ENCODE measurements at regions not wholly inside any gene's neighbourhood (a gene's known extent, or its start where the extent isn't known, plus 50 kb on each side); places are given as distances from the start of the nearest gene placed in this dataset.
"Not testable (repeated sequence)": the region's sequence is repeated elsewhere in the genome, so short reads cannot be mapped to it uniquely, and the experiment has no call there.

GRCh38 chr14:105644053-105644435 lies 117.7 kb downstream of the TMEM121 start:
- BruUV-seq (replicated peaks); H3K79me2 ChIP-seq (ENCODE audit: insufficient read depth, low read length); CTCF ChIA-PET (ENCODE audit: low intra/inter-chr PET ratio, low total read pairs); POLR2A ChIA-PET; H4K20me1 ChIP-seq (ENCODE audit: insufficient read depth, low read length); H3K4me1 ChIP-seq (ENCODE audit: insufficient read depth, low read length); DNase-seq (ENCODE audit: low spot score); H3K27ac ChIP-seq (ENCODE audit: extremely low read length, insufficient read depth, low read length); H3K9me3 ChIP-seq (ENCODE audit: low read length); H3K36me3 ChIP-seq (replicated peaks in 1 of 2; ENCODE audit: control insufficient read depth in 1 of 2, insufficient read depth in 2 of 2, low read length in 2 of 2); H2AFZ ChIP-seq (ENCODE audit: low read length); FAIRE-seq; ATAC-seq; in situ Hi-C loops (cut with HindIII; ENCODE audit: extremely low pct_ligation_motif_present, low pct_unique_long_range_greater_than_20kb); H3K9ac ChIP-seq (ENCODE audit: insufficient read depth, low read depth, low read length); H3K4me2 ChIP-seq (ENCODE audit: low read depth, low read length); intact Hi-C loops (cut with micrococcal nuclease; ENCODE audit: unreplicated experiment); H3K4me3 ChIP-seq (replicated peaks in 1 of 3; ENCODE audit: insufficient read depth in 1 of 3, low read depth in 2 of 3, low read length in 3 of 3): not testable (repeated sequence)
- peaks cover 7 to 11% of the 10 kb centered on the region in 2 experiments; a peak in 4 of 5 replicates for H3K27me3 ChIP-seq (ENCODE audit: control insufficient read depth in 1 of 2, insufficient read depth in 2 of 2, low read length in 2 of 2)
- WGBS (ENCODE audit: low lambda C conversion rate) = 3% methylated on average over 5 of the region's 11 CpGs

GRCh38 chr14:105644457-105644856 lies 118.1 kb downstream of the TMEM121 start:
- H2AFZ ChIP-seq (ENCODE audit: low read length); H3K9me3 ChIP-seq (ENCODE audit: low read length); DNase-seq (ENCODE audit: low spot score); CTCF ChIA-PET (ENCODE audit: low intra/inter-chr PET ratio, low total read pairs); BruUV-seq (replicated peaks); ATAC-seq; in situ Hi-C loops (cut with HindIII; ENCODE audit: extremely low pct_ligation_motif_present, low pct_unique_long_range_greater_than_20kb); intact Hi-C loops (cut with micrococcal nuclease; ENCODE audit: unreplicated experiment); H3K79me2 ChIP-seq (ENCODE audit: insufficient read depth, low read length); H4K20me1 ChIP-seq (ENCODE audit: insufficient read depth, low read length); H3K27ac ChIP-seq (ENCODE audit: extremely low read length, insufficient read depth, low read length); H3K36me3 ChIP-seq (replicated peaks in 1 of 2; ENCODE audit: control insufficient read depth in 1 of 2, insufficient read depth in 2 of 2, low read length in 2 of 2); POLR2A ChIA-PET; FAIRE-seq; H3K9ac ChIP-seq (ENCODE audit: insufficient read depth, low read depth, low read length); H3K4me3 ChIP-seq (replicated peaks in 1 of 3; ENCODE audit: insufficient read depth in 1 of 3, low read depth in 2 of 3, low read length in 3 of 3); H3K4me1 ChIP-seq (ENCODE audit: insufficient read depth, low read length); H3K4me2 ChIP-seq (ENCODE audit: low read depth, low read length): not testable (repeated sequence)
- peaks cover 7 to 11% of the 10 kb centered on the region in 2 experiments; a peak in 4 of 5 replicates for H3K27me3 ChIP-seq (ENCODE audit: control insufficient read depth in 1 of 2, insufficient read depth in 2 of 2, low read length in 2 of 2)
- 0% methylated on average over 3 of the region's 19 CpGs for WGBS (ENCODE audit: low lambda C conversion rate)

GRCh38 chr14:105644891-105645290 lies 118.5 kb downstream of the TMEM121 start:
- WGBS (ENCODE audit: low lambda C conversion rate) = no CpG with 5 or more reads among the region's 14 CpGs
- FAIRE-seq; CTCF ChIA-PET (ENCODE audit: low intra/inter-chr PET ratio, low total read pairs); in situ Hi-C loops (cut with HindIII; ENCODE audit: extremely low pct_ligation_motif_present, low pct_unique_long_range_greater_than_20kb); POLR2A ChIA-PET; H3K79me2 ChIP-seq (ENCODE audit: insufficient read depth, low read length); H3K27ac ChIP-seq (ENCODE audit: extremely low read length, insufficient read depth, low read length); BruUV-seq (replicated peaks); H3K4me3 ChIP-seq (replicated peaks in 1 of 3; ENCODE audit: insufficient read depth in 1 of 3, low read depth in 2 of 3, low read length in 3 of 3); H3K4me1 ChIP-seq (ENCODE audit: insufficient read depth, low read length); H4K20me1 ChIP-seq (ENCODE audit: insufficient read depth, low read length); DNase-seq (ENCODE audit: low spot score); H3K9me3 ChIP-seq (ENCODE audit: low read length); H2AFZ ChIP-seq (ENCODE audit: low read length); H3K4me2 ChIP-seq (ENCODE audit: low read depth, low read length); ATAC-seq; intact Hi-C loops (cut with micrococcal nuclease; ENCODE audit: unreplicated experiment); H3K36me3 ChIP-seq (replicated peaks in 1 of 2; ENCODE audit: control insufficient read depth in 1 of 2, insufficient read depth in 2 of 2, low read length in 2 of 2); H3K9ac ChIP-seq (ENCODE audit: insufficient read depth, low read depth, low read length): not testable (repeated sequence)
- H3K27me3 ChIP-seq (ENCODE audit: control insufficient read depth in 1 of 2, insufficient read depth in 2 of 2, low read length in 2 of 2) = peaks cover 7 to 11% of the 10 kb centered on the region in 2 experiments; a peak in 4 of 5 replicates

GRCh38 chr14:105645389-105645788 lies 119.0 kb downstream of the TMEM121 start:
- CTCF ChIA-PET (ENCODE audit: low intra/inter-chr PET ratio, low total read pairs); in situ Hi-C loops (cut with HindIII; ENCODE audit: extremely low pct_ligation_motif_present, low pct_unique_long_range_greater_than_20kb); H3K36me3 ChIP-seq (replicated peaks in 1 of 2; ENCODE audit: control insufficient read depth in 1 of 2, insufficient read depth in 2 of 2, low read length in 2 of 2); intact Hi-C loops (cut with micrococcal nuclease; ENCODE audit: unreplicated experiment); H3K4me1 ChIP-seq (ENCODE audit: insufficient read depth, low read length); BruUV-seq (replicated peaks); H3K9me3 ChIP-seq (ENCODE audit: low read length); H3K9ac ChIP-seq (ENCODE audit: insufficient read depth, low read depth, low read length); H4K20me1 ChIP-seq (ENCODE audit: insufficient read depth, low read length); FAIRE-seq; H3K79me2 ChIP-seq (ENCODE audit: insufficient read depth, low read length); H3K4me3 ChIP-seq (replicated peaks in 1 of 3; ENCODE audit: insufficient read depth in 1 of 3, low read depth in 2 of 3, low read length in 3 of 3); H3K4me2 ChIP-seq (ENCODE audit: low read depth, low read length); H2AFZ ChIP-seq (ENCODE audit: low read length); H3K27ac ChIP-seq (ENCODE audit: extremely low read length, insufficient read depth, low read length); POLR2A ChIA-PET; DNase-seq (ENCODE audit: low spot score): not testable (repeated sequence)
- WGBS (ENCODE audit: low lambda C conversion rate) = no CpG with 5 or more reads among the region's 6 CpGs
- peaks cover 7 to 11% of the 10 kb centered on the region in 2 experiments; a peak in 4 of 5 replicates for H3K27me3 ChIP-seq (ENCODE audit: control insufficient read depth in 1 of 2, insufficient read depth in 2 of 2, low read length in 2 of 2)
- ATAC-seq = peak; percentile 42

All from HepG2 (cell line).